A549 (cell line): ENCODE measurements at regions not wholly inside any gene's neighbourhood (a gene's known extent, or its start where the extent isn't known, plus 50 kb on each side); places are given as distances from the start of the nearest gene placed in this dataset.

Source experiments
- ATAC-seq, 2 experiments: fragments of 200-7000 bp in 1 of 2; fragments of >200 bp in 1 of 2; cut with Nextera tagmentation in 1 of 2; cut with Tn5 transposase in 1 of 2; 3 replicates each; pipeline versions ENCODE4 v1.8.0 to v1.9.1; 2018 to 2020; ENCODE audit warnings: mild to moderate bottlenecking in 1 of 2, moderate library complexity in 1 of 2
- CTCF ChIA-PET: fragments of 300-600 bp; sonication (Branson Sonifier 250); formaldehyde crosslinking; extraction: SDS; loops from one replicate; lab custom pipeline; 2021; ENCODE audit warnings: antibody characterized with exemption, inconsistent platforms; lab: Yijun Ruan, JAX
- POLR2A ChIA-PET: fragments of 350-600 bp; formaldehyde crosslinking; extraction: SDS; loops from one replicate; lab custom pipeline; 2021; ENCODE audit warnings: antibody characterized with exemption, inconsistent platforms; lab: Yijun Ruan, JAX
- DNase-seq, 2 experiments: peaks; one replicate each; pipeline versions ENCODE4 v3.0.0 to v3.0.0-alpha.2; 2011 to 2016; ENCODE audit warnings: low read depth in 1 of 2, low spot score in 1 of 2
- FAIRE-seq: peaks from 2 replicates; lab custom pipeline; 2011; peaks lifted over from hg19 to GRCh38; lab: Jason Lieb, UNC
- H3K27ac ChIP-seq, 2 experiments: fragments of >200 bp; sonication (Bioruptor Twin); formaldehyde crosslinking; 3 replicates each; pipeline ENCODE4 v1.5.1; 2016 to 2017
- H3K4me1 ChIP-seq: fragments of >200 bp; sonication (Bioruptor Twin); formaldehyde crosslinking; 3 replicates; pipeline ENCODE4 v1.6.1; 2016
- H3K4me2 ChIP-seq: fragments of >200 bp; sonication (Bioruptor Twin); formaldehyde crosslinking; 3 replicates; pipeline ENCODE4 v1.6.1; 2016
- H3K4me3 ChIP-seq: fragments of >200 bp; sonication (Bioruptor Twin); formaldehyde crosslinking; 3 replicates; pipeline ENCODE4 v1.5.1; 2016
- H3K9me3 ChIP-seq: fragments of >200 bp; sonication (Bioruptor Twin); formaldehyde crosslinking; 3 replicates; pipeline ENCODE4 v1.6.1; 2016
- ATOH8 ChIP-seq: fragments of 250-450 bp; sonication (Bioruptor Pico); IDR thresholded peaks from 2 replicates; pipeline ENCODE4 v1.5.0; 2020; ENCODE audit warnings: low read depth, mild to moderate bottlenecking, moderate library complexity
- CHD4 ChIP-seq: fragments of 200-600 bp; sonication (generic); IDR thresholded peaks from 2 replicates; pipeline ENCODE4 v1.6.1; 2016; ENCODE audit warnings: antibody characterized with exemption, mild to moderate bottlenecking, borderline replicate concordance
- EHF ChIP-seq: fragments of 250-450 bp; sonication (Bioruptor Pico); IDR thresholded peaks from 2 replicates; pipeline ENCODE4 v1.5.0; 2020; ENCODE audit warnings: mild to moderate bottlenecking
- ELK1 ChIP-seq: fragments of 150-350 bp; IDR thresholded peaks from 2 replicates; pipeline ENCODE4 v1.6.1; 2014; ENCODE audit warnings: low read depth, mild to moderate bottlenecking, low read length
- EP300 ChIP-seq, 2 experiments: fragments of >200 bp; sonication (Bioruptor Twin); formaldehyde crosslinking; IDR thresholded peaks; 2 replicates in 1 of 2; 3 replicates in 1 of 2; pipeline ENCODE4 v1.6.1; 2016 to 2017
- FOSB ChIP-seq: fragments of 250-450 bp; sonication (Bioruptor Pico); IDR thresholded peaks from 2 replicates; pipeline ENCODE4 v1.5.0; 2020; ENCODE audit warnings: mild to moderate bottlenecking, moderate library complexity
- GATA3 ChIP-seq: IDR thresholded peaks from 2 replicates; pipeline ENCODE4 v1.6.1; 2012; ENCODE audit warnings: borderline replicate concordance
- HDAC2 ChIP-seq: fragments of 200-600 bp; sonication (generic); IDR thresholded peaks from 2 replicates; pipeline ENCODE4 v1.6.1; 2016
- HOXA7 ChIP-seq: fragments of 250-450 bp; sonication (Bioruptor Pico); IDR thresholded peaks from 2 replicates; pipeline ENCODE4 v1.5.0; 2020; ENCODE audit warnings: mild to moderate bottlenecking, moderate library complexity
- HOXB13 ChIP-seq: fragments of 250-450 bp; sonication (Bioruptor Pico); IDR thresholded peaks from 2 replicates; pipeline ENCODE4 v1.5.0; 2020; ENCODE audit warnings: low read depth, mild to moderate bottlenecking, moderate library complexity
- JUN ChIP-seq, 2 experiments: fragments of >200 bp; sonication (Bioruptor Twin); formaldehyde crosslinking; IDR thresholded peaks; 2 replicates in 1 of 2; 3 replicates in 1 of 2; pipeline ENCODE4 v1.6.1; 2016 to 2017
- JUNB ChIP-seq: fragments of >200 bp; sonication (Bioruptor Twin); formaldehyde crosslinking; IDR thresholded peaks from 2 replicates; pipeline ENCODE4 v1.6.1; 2016
- KDM1A ChIP-seq: fragments of 200-600 bp; sonication (generic); IDR thresholded peaks from 2 replicates; pipeline ENCODE4 v1.6.1; 2016; ENCODE audit warnings: low read depth, mild to moderate bottlenecking
- KDM5A ChIP-seq: fragments of 200-600 bp; sonication (generic); IDR thresholded peaks from 2 replicates; pipeline ENCODE4 v1.6.1; 2016; ENCODE audit warnings: antibody characterized with exemption, mild to moderate bottlenecking
- MAX ChIP-seq: IDR thresholded peaks from 2 replicates; pipeline ENCODE4 v1.6.1; 2012
- MAZ ChIP-seq: fragments of 150-350 bp; IDR thresholded peaks from 2 replicates; pipeline ENCODE4 v1.6.1; 2014; ENCODE audit warnings: antibody characterized with exemption, low read depth, low read length, borderline replicate concordance
- MYC ChIP-seq: IDR thresholded peaks from 2 replicates; pipeline ENCODE4 v1.6.1; 2012; ENCODE audit warnings: mild to moderate bottlenecking, inconsistent platforms, low read length, improper control_type of control experiment, borderline replicate concordance
- NFE2L2 ChIP-seq: fragments of 150-350 bp; conservative IDR thresholded peaks from 2 replicates; pipeline ENCODE4 v1.6.1; 2014; ENCODE audit warnings: low read length
- NPAS2 ChIP-seq: fragments of 250-450 bp; sonication (Bioruptor Pico); IDR thresholded peaks from 2 replicates; pipeline ENCODE4 v1.8.0; 2022; ENCODE audit warnings: mild to moderate bottlenecking, moderate library complexity, borderline replicate concordance
- RARB ChIP-seq: fragments of 250-450 bp; sonication (Bioruptor Pico); IDR thresholded peaks from 2 replicates; pipeline ENCODE4 v1.8.0; 2021; ENCODE audit warnings: mild to moderate bottlenecking, moderate library complexity
- SREBF2 ChIP-seq: fragments of 450-650 bp; IDR thresholded peaks from 2 replicates; pipeline ENCODE4 v1.6.1; 2014; ENCODE audit warnings: mild to moderate bottlenecking, moderate library complexity
- TFCP2L1 ChIP-seq: fragments of 250-450 bp; sonication (Bioruptor Pico); IDR thresholded peaks from 2 replicates; pipeline ENCODE4 v1.5.0; 2021; ENCODE audit warnings: mild to moderate bottlenecking
- USF2 ChIP-seq: fragments of 450-650 bp; IDR thresholded peaks from 2 replicates; pipeline ENCODE4 v1.6.1; 2014; ENCODE audit warnings: antibody characterized with exemption
- ZFP36 ChIP-seq: fragments of 450-650 bp; IDR thresholded peaks from 2 replicates; pipeline ENCODE4 v1.6.1; 2014; ENCODE audit warnings: borderline replicate concordance; ENCODE audit not compliant: partially characterized antibody
- WGBS: methylation state at CpG from one replicate; pipeline ENCODE4 v1.1.6; 2017; ENCODE audit errors: missing lambda C conversion rate; 5-methylcytosine and 5-hydroxymethylcytosine counted together

GRCh38 chr20:40960101-40960500 is 68.5 kb upstream of the TOP1 start:
- Histone ChIP-seq H3K4me2 (no peak overlapping the region), H3K4me1 (no peaks in the 10 kb centered on the region), H3K4me3 (no peak overlapping the region), H3K9me3 (no peaks in the 10 kb centered on the region)
- CTCF ChIA-PET: interaction anchor here (1.2 to 4.4 kb wide), 3 partner anchors 15 to 1847 kb away, joined by 3 to 40 read pairs (median 40); no protein-coding TSS in a partner anchor
- ATAC-seq (no peak), FAIRE-seq (no peak)
- POLR2A ChIA-PET: no interaction called here
- no peak for TF ChIP-seq SREBF2
- no peak for TF ChIP-seq CHD4
- TF ChIP-seq KDM1A: no peak
- TF ChIP-seq RARB (CRISPR knock-in tag): no peak
- TF ChIP-seq GATA3: no peak
- TF ChIP-seq MYC: no peak
- TF ChIP-seq ATOH8 (CRISPR knock-in tag): no peak
- no peak for TF ChIP-seq FOSB
- no peak for TF ChIP-seq MAX
- no peak for TF ChIP-seq EHF (CRISPR knock-in tag)
- TF ChIP-seq JUNB: no peak
- no peak for TF ChIP-seq NPAS2 (CRISPR knock-in tag)
- no peak for TF ChIP-seq ELK1
- no peak for TF ChIP-seq JUN (IDR thresholded peaks at IDR 0.05)
- no peak for TF ChIP-seq TFCP2L1 (CRISPR knock-in tag)
- TF ChIP-seq USF2: no peak
- TF ChIP-seq NFE2L2: no peak
- TF ChIP-seq, all 56 proteins: peak for 0
- 58% methylated on average over 4 of the region's 4 CpGs for whole genome bisulfite sequencing
- no peak for DNase-seq
- no peak overlapping the region for H3K27ac ChIP-seq

- 80% methylated on average over 10 of the region's 10 CpGs for WGBS
- Histone ChIP-seq H3K27ac (no peak overlapping the region), H3K4me1 (no peaks in the 10 kb centered on the region), H3K4me3 (no peak overlapping the region), H3K4me2 (no peak overlapping the region)
- POLR2A ChIA-PET: no interaction called here
- ATAC-seq: no peak
- no peak for DNase-seq
- TF ChIP-seq HOXB13: no peak
- TF ChIP-seq MAZ: no peak
- TF ChIP-seq HOXA7 (CRISPR knock-in tag): no peak
- TF ChIP-seq EP300 (IDR thresholded peaks at IDR 0.05): no peak
- TF ChIP-seq HDAC2: no peak
- no peak for TF ChIP-seq GATA3
- no peak for TF ChIP-seq KDM5A
- TF ChIP-seq JUNB: no peak
- TF ChIP-seq, all 56 proteins: peak for 0
- FAIRE-seq: no peak
- H3K9me3 ChIP-seq: no peaks in the 10 kb centered on the region
- CTCF ChIA-PET: interaction anchor here (1.0 to 10.4 kb wide), 5 partner anchors 15 to 1847 kb away, joined by 3 to 191 read pairs (median 40); no protein-coding TSS in a partner anchor
Measured at GRCh38 chr20:40960521-40960956, 68.1 kb upstream of the TOP1 start.

- POLR2A ChIA-PET: no interaction called here
- 7% methylated on average over 2 of the region's 2 CpGs for WGBS
- DNase-seq (no peak), ATAC-seq (no peak), FAIRE-seq (no peak)
- H3K4me2 ChIP-seq: no peak overlapping the region
- TF ChIP-seq ZFP36 (no peak), EP300 (IDR thresholded peaks at IDR 0.05) (no peak), EHF (CRISPR knock-in tag) (no peak), NFE2L2 (no peak)
- CTCF ChIA-PET: interaction anchor here (1.0 to 10.4 kb wide), 6 partner anchors 16 to 1848 kb away, joined by 3 to 191 read pairs (median 22); no protein-coding TSS in a partner anchor
- no peak overlapping the region for H3K4me3 ChIP-seq
- no peaks in the 10 kb centered on the region for H3K4me1 ChIP-seq
- no peak overlapping the region for H3K27ac ChIP-seq
- no peaks in the 10 kb centered on the region for H3K9me3 ChIP-seq
Measured at GRCh38 chr20:40961176-40961575, 67.4 kb upstream of the TOP1 start.
